Activated CD4-positive, CD25-positive, alpha-beta regulatory T cell (primary cell): ENCODE measurements at regions not wholly inside any gene's neighbourhood (a gene's known extent, or its start where the extent isn't known, plus 50 kb on each side); places are given as distances from the start of the nearest gene placed in this dataset.

Experiments
- DNase-seq, 4 experiments: peaks; one replicate each; lab custom pipeline; 2025; lab: John Stamatoyannopoulos, UW

- no peak for DNase-seq
Observed at GRCh38 chr10:44619975-44620374, 235.1 kb upstream of the CXCL12 start.

GRCh38 chr10:44627591-44628354, 242.9 kb upstream of the CXCL12 start:
- no peak for DNase-seq

- DNase-seq = no peak
Observed at GRCh38 chr10:44628921-44629320, 244.0 kb upstream of the CXCL12 start.

- no peak for DNase-seq
Observed at GRCh38 chr10:44635176-44635575, 250.3 kb upstream of the CXCL12 start.

- DNase-seq = no peak
Observed at GRCh38 chr10:44636625-44637024, 251.7 kb upstream of the CXCL12 start.

GRCh38 chr10:44640429-44640828, 255.5 kb upstream of the CXCL12 start:
- no peak for DNase-seq

GRCh38 chr10:44647473-44647872, 262.6 kb upstream of the CXCL12 start:
- no peak for DNase-seq

- no peak for DNase-seq
Observed at GRCh38 chr10:44647877-44648542, 263.1 kb upstream of the CXCL12 start.

- DNase-seq = no peak
Observed at GRCh38 chr10:44650691-44651661, 260.2 kb upstream of the TMEM72 start.

- no peak for DNase-seq
Observed at GRCh38 chr10:44651834-44652233, 259.3 kb upstream of the TMEM72 start.

GRCh38 chr10:44659320-44659719, 251.8 kb upstream of the TMEM72 start:
- DNase-seq = no peak

- DNase-seq = no peak
Observed at GRCh38 chr10:44660271-44660670, 250.9 kb upstream of the TMEM72 start.

GRCh38 chr10:44662051-44662450, 249.1 kb upstream of the TMEM72 start:
- DNase-seq = no peak

GRCh38 chr10:44668336-44668735, 242.8 kb upstream of the TMEM72 start:
- no peak for DNase-seq

GRCh38 chr10:44671319-44671718, 239.8 kb upstream of the TMEM72 start:
- no peak for DNase-seq

GRCh38 chr10:44673245-44673983, 237.7 kb upstream of the TMEM72 start:
- no peak for DNase-seq

GRCh38 chr10:44674536-44675386, 236.4 kb upstream of the TMEM72 start:
- no peak for DNase-seq

GRCh38 chr10:44675387-44675874, 235.7 kb upstream of the TMEM72 start:
- no peak for DNase-seq

- no peak for DNase-seq
Observed at GRCh38 chr10:44680764-44681163, 230.4 kb upstream of the TMEM72 start.

- DNase-seq = no peak
Observed at GRCh38 chr10:44682507-44682906, 228.6 kb upstream of the TMEM72 start.

GRCh38 chr10:44684661-44685060, 226.5 kb upstream of the TMEM72 start:
- DNase-seq = no peak
